Prostate gland (tissue), 2 donors: ENCODE measurements at regions not wholly inside any gene's neighbourhood (a gene's known extent, or its start where the extent isn't known, plus 50 kb on each side); places are given as distances from the start of the nearest gene placed in this dataset.

Source experiments
- POLR2A ChIP-seq: fragments of 450-650 bp; IDR thresholded peaks from one replicate; pipeline ENCODE4 v1.6.1; 2016; ENCODE audit warnings: antibody characterized with exemption, mild to moderate bottlenecking
- POLR2AphosphoS5 ChIP-seq: sonication (generic); formaldehyde crosslinking; IDR thresholded peaks from one replicate; pipeline ENCODE4 v1.6.1; 2017; ENCODE audit warnings: antibody characterized with exemption
- TF ChIP-seq, protein P1 (sequence below), 4 experiments: fragments of 200-600 bp in 2 of 4; fragments of 450-650 bp in 2 of 4; sonication (generic) in 2 of 4; IDR thresholded peaks; 1 replicate in 3 of 4; 2 replicates in 1 of 4; pipeline ENCODE4 v1.5.1; 2016 to 2019; ENCODE audit warnings: antibody characterized with exemption in 4 of 4, mild to moderate bottlenecking in 2 of 4, moderate library complexity in 2 of 4

GRCh38 chr12:59486827-59487226 is 109.0 kb upstream of the SLC16A7 start:
- TF ChIP-seq, protein P1, sequence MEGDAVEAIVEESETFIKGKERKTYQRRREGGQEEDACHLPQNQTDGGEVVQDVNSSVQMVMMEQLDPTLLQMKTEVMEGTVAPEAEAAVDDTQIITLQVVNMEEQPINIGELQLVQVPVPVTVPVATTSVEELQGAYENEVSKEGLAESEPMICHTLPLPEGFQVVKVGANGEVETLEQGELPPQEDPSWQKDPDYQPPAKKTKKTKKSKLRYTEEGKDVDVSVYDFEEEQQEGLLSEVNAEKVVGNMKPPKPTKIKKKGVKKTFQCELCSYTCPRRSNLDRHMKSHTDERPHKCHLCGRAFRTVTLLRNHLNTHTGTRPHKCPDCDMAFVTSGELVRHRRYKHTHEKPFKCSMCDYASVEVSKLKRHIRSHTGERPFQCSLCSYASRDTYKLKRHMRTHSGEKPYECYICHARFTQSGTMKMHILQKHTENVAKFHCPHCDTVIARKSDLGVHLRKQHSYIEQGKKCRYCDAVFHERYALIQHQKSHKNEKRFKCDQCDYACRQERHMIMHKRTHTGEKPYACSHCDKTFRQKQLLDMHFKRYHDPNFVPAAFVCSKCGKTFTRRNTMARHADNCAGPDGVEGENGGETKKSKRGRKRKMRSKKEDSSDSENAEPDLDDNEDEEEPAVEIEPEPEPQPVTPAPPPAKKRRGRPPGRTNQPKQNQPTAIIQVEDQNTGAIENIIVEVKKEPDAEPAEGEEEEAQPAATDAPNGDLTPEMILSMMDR (IDR thresholded peaks at IDR 0.05) = no peak
- TF ChIP-seq POLR2AphosphoS5 (no peak), POLR2A (no peak)
